HG02981 (cell line): ENCODE measurements at regions not wholly inside any gene's neighbourhood (a gene's known extent, or its start where the extent isn't known, plus 50 kb on each side); places are given as distances from the start of the nearest gene placed in this dataset.
"Not testable (repeated sequence)": the region's sequence is repeated elsewhere in the genome, so short reads cannot be mapped to it uniquely, and the experiment has no call there.

ENCODE experiments used
- ATAC-seq: cut with Tn5 transposase; IDR thresholded peaks from one replicate; pipeline ENCODE4 v1.9.1; 2021; ENCODE audit warnings: mild to moderate bottlenecking, moderate library complexity; ENCODE audit not compliant: unreplicated experiment

DNA sequence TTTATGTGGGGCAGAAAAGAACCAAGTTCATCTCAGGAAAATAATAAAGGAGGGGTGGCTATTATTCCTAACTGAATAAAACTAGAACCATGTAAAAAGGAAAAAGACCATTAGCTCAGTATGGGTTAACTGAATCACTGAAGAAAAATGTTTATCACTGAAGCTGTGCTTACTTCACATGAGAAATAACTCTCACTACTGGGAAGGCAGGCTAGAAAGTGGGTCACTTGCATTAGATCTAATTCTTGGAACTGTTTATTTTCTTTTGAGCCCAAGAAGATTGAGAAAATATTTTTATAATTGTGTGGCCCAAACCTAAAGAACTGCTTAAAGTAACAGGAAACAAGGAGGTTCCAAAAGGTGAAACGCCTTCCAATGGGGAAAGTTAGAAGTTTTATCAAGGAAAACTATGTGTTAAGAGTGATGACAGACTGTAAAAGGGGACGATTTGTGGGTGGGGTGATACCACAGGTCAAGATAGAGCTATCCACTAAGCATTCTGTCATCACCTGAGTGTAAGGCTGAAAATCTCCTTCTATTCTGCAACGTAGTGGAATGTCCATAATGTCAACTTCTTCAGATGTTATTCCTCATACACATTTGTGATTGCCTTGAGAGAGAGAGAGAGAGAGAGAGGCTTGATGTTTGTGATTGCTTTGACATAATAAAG is 1083.5 kb downstream of the PCDH7 start:
- no peak for ATAC-seq

DNA sequence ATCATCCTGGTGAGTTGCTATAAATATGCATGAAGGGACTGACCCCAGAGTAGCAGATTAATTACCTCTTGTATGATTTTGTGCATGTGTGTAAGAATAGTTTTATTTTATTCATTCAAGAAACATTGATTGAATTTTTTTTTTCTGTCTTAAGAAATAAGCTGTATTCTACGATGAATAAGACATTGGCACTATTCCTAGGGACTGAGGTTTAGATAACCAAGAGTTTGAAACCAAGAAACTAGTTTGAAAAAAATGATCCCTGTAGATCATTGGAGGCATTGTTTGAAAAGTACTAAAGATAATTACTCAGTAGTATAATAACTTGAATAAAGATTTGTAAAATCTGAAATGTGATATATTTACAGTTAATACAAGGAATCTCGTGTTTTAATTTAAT is 1086.9 kb downstream of the PCDH7 start:
- ATAC-seq, result no peak

DNA sequence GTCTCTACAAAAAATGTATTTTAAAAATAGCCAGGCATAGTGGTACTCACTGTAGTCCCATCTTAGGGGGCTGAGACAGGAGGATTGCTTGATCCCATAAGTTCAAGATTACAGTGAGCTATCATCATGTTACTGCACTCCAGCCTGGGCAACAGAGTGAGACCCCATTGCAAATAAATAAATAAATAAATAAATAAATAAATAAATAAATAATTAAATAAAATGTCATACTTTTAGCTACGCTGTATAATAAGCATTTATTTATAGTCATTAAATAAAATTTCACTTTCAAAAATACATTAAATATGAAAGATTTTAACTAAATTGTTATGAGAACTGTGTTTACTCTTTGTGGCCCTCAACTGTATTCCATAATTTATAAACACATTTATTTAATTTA is 1124.2 kb downstream of the PCDH7 start:
- ATAC-seq, result no peak

DNA sequence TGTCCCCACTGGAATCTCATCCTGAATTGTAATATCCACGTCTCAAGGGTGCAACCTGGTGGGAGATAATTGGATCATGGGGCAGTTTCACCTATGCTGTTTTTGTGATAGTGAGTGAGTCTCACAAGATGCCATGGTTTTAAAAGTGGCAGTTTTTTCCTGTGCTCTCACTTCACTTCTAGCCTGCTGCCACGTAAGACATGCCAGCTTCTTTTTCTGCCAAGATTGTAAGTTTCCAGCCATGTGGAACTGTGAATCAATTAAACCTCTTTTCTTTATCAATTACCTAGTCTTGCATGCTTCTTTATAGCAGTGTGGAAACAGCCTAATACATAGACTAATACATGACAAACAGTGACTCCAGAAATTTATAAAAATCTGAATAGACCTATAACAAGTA is 1131.8 kb downstream of the PCDH7 start:
- ATAC-seq, result no peak

DNA sequence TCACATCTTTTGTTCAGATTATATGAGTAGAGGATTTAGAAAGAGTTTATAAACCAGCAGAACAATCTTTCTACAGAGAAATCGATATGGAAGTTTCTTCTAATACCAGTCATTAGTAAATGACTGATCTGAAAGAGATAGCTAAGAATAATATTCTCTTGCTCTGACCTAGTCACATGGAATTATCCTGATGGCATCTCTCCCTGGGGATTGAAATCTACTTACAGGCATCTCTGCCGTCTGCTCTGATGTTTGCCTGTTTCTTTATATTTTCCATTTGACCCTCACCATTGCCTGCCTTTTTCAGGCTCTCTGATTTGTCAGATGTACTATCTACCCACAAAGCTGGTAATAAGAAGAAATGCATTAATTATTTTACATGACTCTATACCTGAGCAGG is 1157.3 kb downstream of the PCDH7 start:
- no peak for ATAC-seq

DNA sequence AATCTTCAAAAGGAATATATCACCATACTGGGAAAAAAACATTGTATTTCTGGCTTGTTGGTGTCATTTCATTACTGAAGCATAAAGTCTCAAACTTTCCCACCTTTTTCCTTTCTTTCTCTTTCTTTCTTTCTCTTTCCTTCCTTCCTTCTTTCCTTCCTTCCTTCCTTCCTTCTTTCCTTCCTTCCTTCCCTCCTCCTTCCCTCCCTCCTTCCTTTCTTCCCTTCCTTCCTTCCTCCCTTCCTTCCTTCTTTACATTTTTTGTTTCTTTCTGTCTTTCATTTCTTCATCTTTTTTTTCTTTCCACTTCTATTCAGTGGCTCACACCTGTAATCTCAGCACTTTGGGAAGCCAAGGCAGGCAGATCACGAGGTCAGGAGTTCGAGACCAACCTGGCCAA is 1160.7 kb downstream of the PCDH7 start:
- not testable (repeated sequence) for ATAC-seq

DNA sequence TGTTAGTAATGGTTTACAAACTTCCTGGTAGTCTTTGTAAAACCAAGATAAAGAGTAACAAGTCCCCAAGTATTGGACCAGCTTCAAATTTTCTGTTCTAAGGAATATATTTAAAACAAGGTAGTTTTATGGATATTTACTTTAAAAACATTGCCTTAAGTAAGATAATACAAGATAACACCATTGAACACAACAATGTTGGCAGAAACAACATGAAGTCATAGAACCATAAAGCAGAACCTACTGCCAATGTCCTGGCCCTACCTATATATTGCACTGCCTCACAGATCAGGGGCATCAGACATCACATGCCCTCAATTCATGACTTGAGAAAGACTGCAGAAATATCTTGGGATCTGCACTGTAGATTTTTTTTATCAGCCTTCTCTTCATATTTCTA is 1176.2 kb downstream of the PCDH7 start:
- ATAC-seq, result no peak

DNA sequence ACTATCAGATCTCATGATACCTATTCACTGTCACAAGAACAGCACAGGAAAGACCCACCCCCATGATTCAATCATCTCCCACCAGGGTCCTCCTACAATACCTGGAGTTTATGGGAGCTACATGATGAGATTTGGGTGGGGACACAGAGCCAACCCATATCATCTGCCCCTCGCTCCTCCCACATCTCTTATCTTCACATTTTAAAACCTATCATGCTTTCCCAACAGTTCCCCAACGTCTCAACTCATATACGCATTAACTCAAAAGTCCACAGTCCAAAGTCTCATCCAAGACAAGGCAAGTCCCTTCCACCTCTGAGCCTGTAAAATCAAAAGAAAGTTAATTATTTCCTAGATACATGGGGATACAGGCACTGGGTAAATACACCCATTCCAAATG is 1185.2 kb downstream of the PCDH7 start:
- no peak for ATAC-seq

DNA sequence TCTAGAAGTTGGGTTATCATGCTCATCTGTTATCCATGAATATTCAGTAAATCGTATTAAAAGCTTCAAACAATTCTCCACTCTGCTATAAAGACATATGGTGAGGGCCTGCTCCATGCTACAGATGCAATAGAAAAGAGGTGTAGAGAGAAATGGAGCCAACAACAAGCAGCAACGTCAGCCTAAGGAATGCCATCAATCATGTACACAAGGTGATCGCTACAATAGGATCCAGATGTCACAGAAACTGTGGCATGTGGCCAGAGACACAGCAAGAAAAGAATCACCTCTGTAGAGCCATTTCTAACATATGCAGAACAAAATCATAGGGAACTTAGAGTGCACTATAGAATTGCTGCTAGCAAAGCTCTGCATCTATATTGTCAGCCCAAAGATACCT is 1188.1 kb downstream of the PCDH7 start:
- no peak for ATAC-seq

DNA sequence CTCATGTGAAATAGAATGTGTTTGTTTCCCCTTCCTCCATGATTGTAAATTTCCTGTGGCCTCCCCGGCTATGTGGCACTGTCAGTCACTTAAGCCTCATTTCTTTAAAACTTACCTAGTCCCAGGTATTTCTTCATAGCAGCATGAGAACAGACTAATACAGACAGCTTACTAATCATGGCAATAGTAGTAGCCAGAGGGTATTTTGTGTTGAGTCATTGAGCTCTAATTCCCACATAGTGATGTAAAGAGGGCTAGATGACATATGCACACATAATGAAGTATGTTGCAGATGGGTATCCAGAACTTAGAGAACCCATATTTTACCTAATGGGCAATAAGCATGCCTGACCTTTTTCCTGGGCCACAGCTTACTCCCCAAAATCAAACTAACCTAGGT is 1197.2 kb downstream of the PCDH7 start:
- ATAC-seq, result no peak

DNA sequence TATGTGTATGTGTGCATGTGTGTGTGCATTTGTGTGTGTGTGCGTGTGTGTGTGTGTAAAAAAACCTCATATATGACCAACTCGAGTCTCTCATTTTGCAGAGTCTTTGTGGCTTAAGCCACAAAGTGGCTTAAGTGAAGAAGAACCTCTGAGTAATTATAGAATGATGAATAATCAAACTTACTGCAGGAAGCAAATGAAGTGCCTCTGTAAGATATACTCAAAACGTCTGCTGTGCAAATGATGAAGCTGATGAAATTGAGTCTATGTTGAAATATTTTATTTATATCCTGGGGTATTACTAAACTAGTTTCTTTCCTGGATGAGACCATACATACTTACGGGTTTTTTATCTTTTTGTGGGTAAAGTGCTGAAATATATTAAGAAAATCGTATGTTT is 1198.7 kb downstream of the PCDH7 start:
- ATAC-seq, result no peak

DNA sequence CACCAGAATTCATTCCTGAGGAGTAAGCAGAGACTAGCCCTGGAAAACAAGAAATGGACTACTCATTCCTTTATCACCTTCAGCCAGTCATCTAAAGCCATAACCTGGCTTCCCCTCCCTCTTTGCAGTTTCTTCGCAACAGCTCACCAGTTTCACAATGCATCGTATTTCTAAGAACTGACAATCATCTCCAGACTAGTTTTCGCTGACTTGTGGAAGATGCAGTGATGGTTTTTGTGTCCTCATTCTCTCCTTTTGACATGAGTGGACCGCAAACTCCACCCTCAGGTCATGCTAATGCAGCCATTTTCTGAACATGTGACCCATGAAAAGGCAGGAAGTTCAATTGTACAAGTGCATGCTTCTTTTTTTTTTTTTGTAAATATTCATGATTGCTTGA is 1203.5 kb downstream of the PCDH7 start:
- ATAC-seq, result no peak

DNA sequence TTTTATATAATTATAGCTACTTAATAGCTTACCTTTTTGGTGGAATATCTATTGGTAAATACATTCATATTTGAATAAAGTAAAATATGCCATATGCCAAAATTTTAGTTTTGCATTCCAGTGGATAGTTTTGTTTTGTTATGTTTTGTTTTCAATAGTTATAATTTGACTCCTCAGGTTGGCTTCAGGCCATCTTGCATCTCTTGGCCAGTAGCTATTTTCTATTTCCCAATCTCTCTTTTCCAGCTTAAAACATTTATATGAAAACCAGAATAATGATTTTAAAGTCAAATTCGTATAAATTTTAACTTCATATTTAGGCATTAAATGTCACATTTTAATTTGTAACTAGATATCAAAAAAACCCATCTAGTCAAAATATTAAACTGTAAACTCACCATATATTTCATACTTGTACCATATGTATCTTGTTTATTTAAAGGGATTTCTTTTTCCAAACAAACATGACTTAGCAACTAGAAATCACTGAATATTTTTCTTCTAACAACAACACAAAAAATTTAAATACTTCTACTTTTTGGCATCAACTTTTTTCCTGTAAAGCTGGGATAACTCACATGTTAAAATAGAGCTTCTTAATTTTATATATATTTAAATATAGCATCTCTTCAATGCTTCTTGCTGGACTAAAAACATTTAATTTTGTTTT is 1209.6 kb downstream of the PCDH7 start:
- no peak for ATAC-seq

DNA sequence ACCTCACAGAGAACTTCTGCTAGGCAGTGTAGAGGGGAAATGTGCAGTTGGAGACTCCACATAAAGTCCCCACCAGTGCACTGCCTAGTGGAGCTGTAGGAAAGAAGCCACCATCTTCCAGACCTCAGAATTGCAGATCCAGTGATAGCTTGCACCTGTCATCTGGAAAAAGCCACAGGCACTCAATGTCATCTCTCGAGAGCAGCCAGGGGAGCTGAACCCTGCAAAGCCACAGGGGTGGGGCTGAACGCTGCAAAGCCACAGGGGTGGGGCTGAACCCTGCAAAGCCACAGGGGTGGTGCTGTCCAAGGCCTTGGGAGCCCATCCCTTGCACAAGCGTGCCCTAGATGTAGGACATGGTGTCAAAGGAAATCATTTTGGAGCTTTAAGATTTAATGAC is 1226.3 kb downstream of the PCDH7 start:
- ATAC-seq, result no peak

DNA sequence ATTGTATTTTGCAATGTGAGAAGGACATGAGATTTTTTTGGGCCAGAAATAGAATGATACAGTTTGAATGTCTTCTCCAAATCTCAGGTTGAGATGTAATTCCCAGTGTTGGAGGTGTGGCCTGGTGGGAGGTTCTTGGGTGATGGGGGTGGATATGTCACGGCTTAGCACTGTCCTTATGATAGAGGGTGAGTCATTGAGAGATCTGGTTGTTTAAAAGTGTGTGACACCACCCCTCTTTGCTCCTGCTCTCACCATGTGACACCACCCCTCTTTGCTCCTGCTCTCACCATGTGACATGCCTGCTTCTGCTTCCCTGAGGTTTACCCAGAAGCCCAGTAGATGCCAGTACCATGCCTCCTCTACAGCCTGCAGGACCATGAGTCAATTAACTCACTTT is 1226.9 kb downstream of the PCDH7 start:
- no peak for ATAC-seq

DNA sequence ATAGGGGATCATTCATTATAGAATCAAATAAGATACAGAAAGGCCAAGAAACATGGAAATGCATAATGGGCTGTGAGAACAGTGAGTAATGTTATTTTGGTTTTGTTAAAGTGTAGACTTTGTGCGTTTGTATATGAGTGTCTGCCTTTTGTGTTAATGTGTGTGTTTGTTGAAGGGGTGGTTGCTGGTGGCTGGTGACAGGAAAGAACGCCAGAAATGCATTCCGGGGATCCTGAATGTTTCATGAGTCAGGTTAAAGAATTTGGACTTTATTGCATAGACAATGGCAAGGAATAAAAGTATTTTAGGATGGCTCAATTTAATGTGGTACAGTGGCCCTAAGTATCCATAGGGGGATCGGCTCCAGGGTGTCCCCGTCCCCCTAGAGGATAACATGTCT is 1228.9 kb downstream of the PCDH7 start:
- ATAC-seq, result no peak

DNA sequence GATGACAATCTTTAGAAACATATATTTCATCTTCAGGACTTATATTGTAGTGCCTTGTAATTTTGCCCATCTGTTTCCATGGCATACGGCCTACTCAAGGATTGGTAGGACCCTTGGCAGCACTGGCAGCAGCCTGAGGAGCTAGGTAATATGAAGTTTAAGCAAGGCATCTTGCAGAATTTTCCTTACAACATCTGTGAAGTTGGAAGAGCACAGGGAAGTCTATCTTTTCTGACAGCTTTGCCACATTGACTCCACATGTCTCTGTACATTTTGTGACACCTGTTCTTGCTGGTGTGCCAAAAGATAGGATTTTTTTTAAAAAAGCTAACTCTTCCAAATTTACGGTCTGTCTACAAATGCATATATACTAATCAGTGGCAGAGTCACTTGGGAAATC is 1235.2 kb downstream of the PCDH7 start:
- no peak for ATAC-seq

DNA sequence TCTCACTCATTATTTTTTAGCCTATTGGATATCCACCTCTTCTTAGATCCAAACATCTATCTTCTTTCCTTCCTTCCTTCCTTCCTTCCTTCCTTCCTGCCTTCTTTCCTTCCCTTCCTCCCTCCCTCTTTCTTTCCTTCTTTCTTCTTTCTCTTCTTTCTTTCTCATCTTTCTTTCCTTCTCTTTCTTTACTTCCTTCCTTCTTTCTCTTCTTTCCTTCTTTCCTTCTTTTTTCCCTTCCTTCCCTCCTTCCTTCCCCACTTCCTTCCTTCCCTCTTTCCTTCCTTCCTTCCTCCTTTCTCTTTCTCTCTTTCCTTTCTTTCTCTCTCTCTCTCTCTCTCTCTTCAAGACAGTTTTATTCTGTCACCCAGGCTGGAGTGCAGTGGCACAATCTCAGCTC is 1239.8 kb downstream of the PCDH7 start:
- ATAC-seq, result no peak

DNA sequence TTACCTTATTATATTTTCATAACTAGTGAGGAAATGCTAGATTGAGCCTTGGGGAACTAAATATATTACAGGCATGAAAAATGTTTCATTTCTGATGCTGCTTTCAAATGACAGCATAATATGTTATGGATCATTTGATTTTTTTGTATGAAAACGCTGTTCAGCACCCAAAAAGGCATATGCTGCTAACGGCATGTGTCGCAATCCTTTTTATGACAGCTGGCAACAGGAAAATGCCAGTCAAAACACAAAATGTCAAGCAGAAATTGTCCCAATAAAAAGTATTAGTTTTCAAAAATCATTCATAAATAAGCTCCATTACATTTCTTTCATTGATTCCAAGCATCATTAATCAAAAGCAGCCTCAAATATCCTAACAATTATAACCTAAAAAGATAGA is 1244.5 kb downstream of the PCDH7 start:
- no peak for ATAC-seq

DNA sequence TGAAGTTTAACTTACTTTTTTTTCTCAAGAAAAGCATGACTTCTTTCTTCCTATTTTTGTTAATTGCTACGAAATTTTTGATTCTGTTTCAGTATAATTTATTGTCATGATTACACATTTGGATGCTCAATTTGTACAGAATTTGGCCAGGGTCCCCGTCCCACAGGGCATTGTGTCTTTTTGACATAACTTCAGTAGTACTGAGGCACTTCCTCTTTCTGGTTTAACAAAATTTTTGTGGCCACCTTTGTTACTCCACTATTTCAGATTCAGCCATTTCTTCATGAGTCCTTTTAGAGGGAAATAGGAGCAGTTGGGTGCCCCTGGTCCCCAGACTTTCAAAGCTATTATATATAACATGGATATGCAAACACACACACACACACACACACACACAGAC is 1248.7 kb downstream of the PCDH7 start:
- ATAC-seq, result no peak

DNA sequence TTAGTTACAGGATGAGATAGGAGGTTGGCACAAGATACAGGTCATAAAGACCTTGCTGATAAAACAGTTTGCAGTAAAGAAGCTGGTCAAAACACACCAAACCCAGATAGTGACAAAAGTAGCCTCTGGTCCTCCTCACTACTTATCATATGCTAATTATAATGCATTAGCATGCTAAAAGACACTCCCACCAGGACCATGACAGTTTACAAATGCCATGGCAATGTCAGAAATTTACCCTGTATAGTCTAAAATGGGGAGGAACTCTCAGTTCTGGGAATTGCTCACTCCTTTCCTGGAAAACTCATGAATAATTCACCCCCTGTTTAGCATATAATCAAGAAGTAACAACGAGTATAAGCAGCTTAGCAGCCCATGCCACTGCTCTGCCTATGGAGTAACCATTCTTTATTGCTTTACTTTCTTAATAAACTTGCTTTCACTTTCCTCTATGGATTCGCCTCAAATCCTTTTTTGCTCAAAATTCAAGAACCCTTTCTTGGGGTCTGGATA is 1254.4 kb downstream of the PCDH7 start:
- no peak for ATAC-seq

DNA sequence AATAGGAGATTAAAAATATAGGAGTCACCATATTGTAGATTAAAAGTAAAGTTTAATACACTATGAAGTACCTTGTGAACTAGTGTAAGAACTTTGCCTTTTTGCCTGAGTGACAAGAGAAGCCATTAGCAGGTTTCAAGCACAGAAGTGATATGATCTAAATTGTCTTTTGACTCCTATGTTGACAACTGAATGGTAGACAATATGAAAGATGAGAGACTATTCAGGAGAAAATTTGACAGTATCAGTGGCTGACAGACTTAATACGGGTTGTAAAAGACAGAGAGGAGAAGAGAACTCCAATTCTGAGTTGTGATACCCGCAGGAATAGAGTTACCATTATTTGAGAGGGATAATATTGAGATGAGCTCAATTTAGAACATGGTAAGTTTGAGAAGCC is 1259.8 kb downstream of the PCDH7 start:
- ATAC-seq, result no peak

DNA sequence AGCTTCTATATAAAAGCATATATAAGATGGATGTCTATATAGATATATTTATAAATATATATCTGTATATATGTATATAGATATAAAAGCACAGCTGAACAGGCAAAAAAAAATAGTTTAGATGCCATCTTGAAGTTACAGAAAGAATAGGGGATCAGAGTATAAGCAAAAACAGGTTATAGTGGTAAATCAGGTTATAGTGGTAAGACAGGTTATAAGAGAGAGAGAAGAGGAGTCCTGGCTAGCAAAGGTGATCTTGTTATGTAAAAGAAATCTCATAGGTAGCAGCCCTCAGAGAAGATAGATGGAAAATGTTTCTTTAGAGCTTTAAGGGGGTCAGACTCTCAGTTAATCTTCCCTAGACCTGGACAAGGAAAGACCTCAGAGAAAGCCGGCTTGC is 1263.1 kb downstream of the PCDH7 start:
- no peak for ATAC-seq
